ENCODE measurements at regions not wholly inside any gene's neighbourhood (a gene's known extent, or its start where the extent isn't known, plus 50 kb on each side); places are given as distances from the start of the nearest gene placed in this dataset.

DNA sequence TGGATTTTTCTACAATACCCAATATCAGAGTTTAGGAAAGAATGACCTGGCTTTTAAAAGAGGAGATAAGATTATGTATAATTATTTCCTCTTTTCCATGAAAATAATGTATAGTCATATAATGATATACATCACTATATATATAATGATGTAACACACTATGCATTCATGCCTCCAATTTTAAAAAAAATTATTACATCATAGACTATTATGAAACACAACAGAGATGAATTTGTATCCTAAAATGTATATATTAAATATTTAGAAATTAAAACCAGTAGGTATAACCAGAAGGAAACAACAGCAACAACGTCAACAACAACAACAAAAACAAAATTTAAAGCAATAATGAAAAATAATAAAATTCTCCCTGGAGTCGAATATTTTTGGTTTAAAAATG is 1856.5 kb upstream of the CDH6 start (continued):
- no peak for TF ChIP-seq CHD2 (IDR thresholded peaks at IDR 0.05; ENCODE audit: low read length)

DNA sequence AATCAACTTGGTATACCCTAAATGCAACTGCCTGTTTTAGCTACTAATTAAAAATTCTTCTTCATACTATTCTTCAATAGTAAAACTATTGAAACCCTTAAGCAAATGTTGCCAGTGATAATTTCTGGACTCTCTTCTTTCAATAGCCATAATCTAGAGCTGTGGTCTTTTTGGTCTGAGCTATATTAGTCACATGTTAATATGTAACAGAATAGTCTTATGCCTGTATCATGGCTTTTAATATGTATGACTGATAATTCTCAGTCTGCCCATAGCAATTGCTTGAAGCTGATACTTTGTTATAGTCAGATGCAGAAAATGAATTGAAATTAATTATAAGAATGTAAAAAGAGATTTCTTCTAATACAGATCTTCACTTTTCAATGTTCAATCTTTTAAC is 1871.9 kb upstream of the CDH6 start:
- DNase-seq (ENCODE audit: low read depth in 1 of 2, low spot score in 2 of 2): no peak
- ChIA-PET CTCF (ENCODE audit: partially characterized antibody) (interaction anchor here (1.8 kb wide), 1 partner anchor 590 kb away, joined by 4 read pairs; no protein-coding TSS in a partner anchor), POLR2A (ENCODE audit: partially characterized antibody) (no interaction called here)
- no peak overlapping the region for H4K91ac ChIP-seq (replicated peaks; ENCODE audit: insufficient read length, low read length)
- no peaks in the 10 kb centered on the region for H3K79me1 ChIP-seq (ENCODE audit: low read depth, low read length)
- H3K27me3 ChIP-seq (replicated peaks in 1 of 4; ENCODE audit: control insufficient read depth in 3 of 4, extremely low read depth in 1 of 4, insufficient read depth in 3 of 4, low read length in 3 of 4): no peaks in the 10 kb centered on the region
- no peak overlapping the region for H2BK5ac ChIP-seq (ENCODE audit: low read depth, low read length)
- H3K23me2 ChIP-seq (ENCODE audit: low read depth, low read length): no peaks in the 10 kb centered on the region
- no peak overlapping the region for H3K9ac ChIP-seq (replicated peaks in 1 of 4; ENCODE audit: extremely low read depth in 1 of 4, low read depth in 3 of 4, low read length in 3 of 4)
- H2BK15ac ChIP-seq (ENCODE audit: low read length): no peak overlapping the region
- H3K27ac ChIP-seq (ENCODE audit: low read depth, low read length): no peak overlapping the region
- H2AFZ ChIP-seq (ENCODE audit: low read length): no peak overlapping the region
- no peak overlapping the region for H2AK5ac ChIP-seq (ENCODE audit: low read depth, low read length)
- no peak overlapping the region for H3K4ac ChIP-seq (replicated peaks; ENCODE audit: insufficient read length, low read depth, low read length)
- TF ChIP-seq, protein P1, sequence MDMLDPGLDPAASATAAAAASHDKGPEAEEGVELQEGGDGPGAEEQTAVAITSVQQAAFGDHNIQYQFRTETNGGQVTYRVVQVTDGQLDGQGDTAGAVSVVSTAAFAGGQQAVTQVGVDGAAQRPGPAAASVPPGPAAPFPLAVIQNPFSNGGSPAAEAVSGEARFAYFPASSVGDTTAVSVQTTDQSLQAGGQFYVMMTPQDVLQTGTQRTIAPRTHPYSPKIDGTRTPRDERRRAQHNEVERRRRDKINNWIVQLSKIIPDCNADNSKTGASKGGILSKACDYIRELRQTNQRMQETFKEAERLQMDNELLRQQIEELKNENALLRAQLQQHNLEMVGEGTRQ (IDR thresholded peaks at IDR 0.05; ENCODE audit: low read length): no peak
- TF ChIP-seq SRF (IDR thresholded peaks at IDR 0.05; ENCODE audit: low read depth, low read length) (no peak), SP4 (IDR thresholded peaks at IDR 0.05; ENCODE audit: low read length) (no peak), CHD1 (IDR thresholded peaks at IDR 0.05; ENCODE audit: low read depth, low read length) (no peak), EP300 (IDR thresholded peaks at IDR 0.05; ENCODE audit: borderline replicate concordance in 1 of 2, low read depth in 2 of 2, low read length in 2 of 2) (no peak), SUZ12 (IDR thresholded peaks at IDR 0.05; ENCODE audit: low read length) (no peak), YY1 (IDR thresholded peaks at IDR 0.05; ENCODE audit: low read depth, low read length) (no peak), CREB1 (IDR thresholded peaks at IDR 0.05) (no peak)
- H3K4me3 ChIP-seq (ENCODE audit: extremely low read depth in 1 of 4, insufficient read depth in 2 of 4, low read depth in 3 of 4, low read length in 4 of 4): no peak overlapping the region
- H3K56ac ChIP-seq (replicated peaks; ENCODE audit: insufficient read length, low read depth, low read length): no peak overlapping the region
- H2BK120ac ChIP-seq (replicated peaks; ENCODE audit: low read depth, low read length): no peak overlapping the region
- H3K4me2 ChIP-seq (ENCODE audit: insufficient read depth in 1 of 2, low read depth in 2 of 2, low read length in 2 of 2): no peak overlapping the region
- H3K23ac ChIP-seq (ENCODE audit: insufficient read length): no peak overlapping the region
- no peak for FAIRE-seq
- H3K9me3 ChIP-seq (ENCODE audit: insufficient read depth in 2 of 2, low read depth in 1 of 2, low read length in 1 of 2): no peaks in the 10 kb centered on the region
- H4K8ac ChIP-seq (ENCODE audit: extremely low read depth, insufficient read depth, low read length): no peak overlapping the region
- no peak overlapping the region for H3K14ac ChIP-seq (ENCODE audit: insufficient read length)
- H3K18ac ChIP-seq (ENCODE audit: extremely low read depth, low read length): no peak overlapping the region
- H3K36me3 ChIP-seq (ENCODE audit: control insufficient read depth in 2 of 4, insufficient read depth in 4 of 4, low read length in 3 of 4): no peaks in the 10 kb centered on the region
- no peaks in the 10 kb centered on the region for H4K20me1 ChIP-seq (replicated peaks in 1 of 2; ENCODE audit: control insufficient read depth in 1 of 2, insufficient read depth in 2 of 2, low read length in 2 of 2)
- H3K4me1 ChIP-seq (replicated peaks in 1 of 4; ENCODE audit: control insufficient read depth in 3 of 4, insufficient read depth in 4 of 4, low read length in 3 of 4): no peaks in the 10 kb centered on the region
- H4K5ac ChIP-seq (ENCODE audit: insufficient read length, low read depth, low read length): no peak overlapping the region
- no peak overlapping the region for H2BK20ac ChIP-seq (ENCODE audit: low read length)
- H2BK12ac ChIP-seq (ENCODE audit: low read depth, low read length): no peak overlapping the region
- no peaks in the 10 kb centered on the region for H3K79me2 ChIP-seq (ENCODE audit: control insufficient read depth in 1 of 2, insufficient read depth in 2 of 2, low read length in 2 of 2)

All from H1 (cell line).